ENCODE measurements at regions not wholly inside any gene's neighbourhood (a gene's known extent, or its start where the extent isn't known, plus 50 kb on each side); places are given as distances from the start of the nearest gene placed in this dataset.

GRCh38 chr22:48850658-48851287, 976.9 kb downstream of the BRD1 start:
- TF ChIP-seq, protein P1, sequence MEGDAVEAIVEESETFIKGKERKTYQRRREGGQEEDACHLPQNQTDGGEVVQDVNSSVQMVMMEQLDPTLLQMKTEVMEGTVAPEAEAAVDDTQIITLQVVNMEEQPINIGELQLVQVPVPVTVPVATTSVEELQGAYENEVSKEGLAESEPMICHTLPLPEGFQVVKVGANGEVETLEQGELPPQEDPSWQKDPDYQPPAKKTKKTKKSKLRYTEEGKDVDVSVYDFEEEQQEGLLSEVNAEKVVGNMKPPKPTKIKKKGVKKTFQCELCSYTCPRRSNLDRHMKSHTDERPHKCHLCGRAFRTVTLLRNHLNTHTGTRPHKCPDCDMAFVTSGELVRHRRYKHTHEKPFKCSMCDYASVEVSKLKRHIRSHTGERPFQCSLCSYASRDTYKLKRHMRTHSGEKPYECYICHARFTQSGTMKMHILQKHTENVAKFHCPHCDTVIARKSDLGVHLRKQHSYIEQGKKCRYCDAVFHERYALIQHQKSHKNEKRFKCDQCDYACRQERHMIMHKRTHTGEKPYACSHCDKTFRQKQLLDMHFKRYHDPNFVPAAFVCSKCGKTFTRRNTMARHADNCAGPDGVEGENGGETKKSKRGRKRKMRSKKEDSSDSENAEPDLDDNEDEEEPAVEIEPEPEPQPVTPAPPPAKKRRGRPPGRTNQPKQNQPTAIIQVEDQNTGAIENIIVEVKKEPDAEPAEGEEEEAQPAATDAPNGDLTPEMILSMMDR (IDR thresholded peaks at IDR 0.05): no peak
- TF ChIP-seq POLR2A (IDR thresholded peaks at IDR 0.05): no peak
- TF ChIP-seq EP300 (IDR thresholded peaks at IDR 0.05): no peak
